HepG2 (cell line): ENCODE measurements at regions not wholly inside any gene's neighbourhood (a gene's known extent, or its start where the extent isn't known, plus 50 kb on each side); places are given as distances from the start of the nearest gene placed in this dataset.

ENCODE experiments used
- HNRNPLL ChIP-seq: fragments of 200-400 bp; formaldehyde crosslinking; IDR thresholded peaks from 2 replicates; pipeline ENCODE4 v1.6.1; 2017; ENCODE audit warnings: mild to moderate bottlenecking, low read depth, low read length; ENCODE audit not compliant: poor library complexity, severe bottlenecking
- RFX5 ChIP-seq: IDR thresholded peaks from 2 replicates; pipeline ENCODE4 v1.6.1; 2011; ENCODE audit warnings: low read depth, low read length, improper control_type of control experiment
- ZNF841 ChIP-seq: sonication (generic); formaldehyde crosslinking; IDR thresholded peaks from 2 replicates; pipeline ENCODE4 v1.8.1; 2023; ENCODE audit warnings: missing genetic modification reagents, borderline replicate concordance

- TF ChIP-seq ZNF841 (CRISPR knock-in tag) (no peak), RFX5 (no peak), HNRNPLL (no peak)
These were observed 246.4 kb upstream of the PIK3R1 start for GRCh38 chr5:67969176-67969575.
